Astrocyte of the spinal cord (primary cell): ENCODE measurements at regions not wholly inside any gene's neighbourhood (a gene's known extent, or its start where the extent isn't known, plus 50 kb on each side); places are given as distances from the start of the nearest gene placed in this dataset.

Source experiments
- DNase-seq: peaks from one replicate; pipeline ENCODE4 v3.0.0; 2011; ENCODE audit warnings: low read depth, low spot score
- H3K4me3 ChIP-seq: 2 replicates; pipeline ENCODE4 v1.5.1; 2011; ENCODE audit warnings: low read depth, mild to moderate bottlenecking, low read length, moderate library complexity
- in situ Hi-C: cut with HindIII; loops from 2 replicates; pipeline ENCODE4 v1.10.0; 2017; ENCODE audit warnings: low sequenced_read_pairs
- TF ChIP-seq, protein P1 (sequence below): IDR thresholded peaks from 2 replicates; pipeline ENCODE4 v1.5.1; 2012; ENCODE audit warnings: low read depth, mild to moderate bottlenecking, low read length, inconsistent platforms

DNA sequence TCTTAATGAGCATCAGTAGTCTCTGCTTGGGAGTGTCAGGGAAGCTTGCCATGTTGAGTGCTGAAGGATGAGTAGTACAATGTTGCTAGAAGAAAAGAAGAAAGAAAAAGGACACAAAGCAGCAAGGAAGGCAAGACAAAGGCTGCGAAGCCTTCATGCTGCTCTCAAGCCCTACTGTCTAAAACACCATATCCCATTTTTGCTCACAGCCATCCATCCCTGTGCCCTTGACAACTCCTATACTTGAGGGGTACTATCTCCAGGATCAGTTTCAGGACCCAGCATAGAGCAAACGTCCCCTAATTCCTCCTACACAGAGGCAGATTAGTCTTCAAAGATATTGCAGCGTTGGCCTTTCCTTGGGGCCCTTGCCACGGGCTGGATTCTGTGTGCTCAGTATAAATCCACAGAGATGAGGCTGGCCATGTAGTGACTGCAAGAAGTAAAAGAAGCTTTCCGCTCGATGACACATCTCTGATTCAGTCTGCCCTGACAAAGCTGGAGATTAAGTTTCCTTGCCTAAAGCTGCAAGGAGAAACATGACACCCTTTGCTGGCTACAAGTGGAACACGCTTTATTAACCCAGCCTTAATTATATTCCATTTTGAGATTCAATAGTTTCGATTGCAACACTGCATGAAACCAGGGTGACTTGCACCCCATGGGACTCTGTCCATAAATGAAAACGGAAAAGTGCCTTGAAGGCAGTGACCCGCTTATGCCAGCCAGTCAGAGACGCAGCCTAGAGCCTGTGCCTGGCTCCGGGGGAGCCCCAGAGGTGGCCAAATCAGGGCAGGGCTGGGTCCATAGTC is 304.6 kb downstream of the ACTL7B start:
- H3K4me3 ChIP-seq: no peak overlapping the region
- TF ChIP-seq, protein P1, sequence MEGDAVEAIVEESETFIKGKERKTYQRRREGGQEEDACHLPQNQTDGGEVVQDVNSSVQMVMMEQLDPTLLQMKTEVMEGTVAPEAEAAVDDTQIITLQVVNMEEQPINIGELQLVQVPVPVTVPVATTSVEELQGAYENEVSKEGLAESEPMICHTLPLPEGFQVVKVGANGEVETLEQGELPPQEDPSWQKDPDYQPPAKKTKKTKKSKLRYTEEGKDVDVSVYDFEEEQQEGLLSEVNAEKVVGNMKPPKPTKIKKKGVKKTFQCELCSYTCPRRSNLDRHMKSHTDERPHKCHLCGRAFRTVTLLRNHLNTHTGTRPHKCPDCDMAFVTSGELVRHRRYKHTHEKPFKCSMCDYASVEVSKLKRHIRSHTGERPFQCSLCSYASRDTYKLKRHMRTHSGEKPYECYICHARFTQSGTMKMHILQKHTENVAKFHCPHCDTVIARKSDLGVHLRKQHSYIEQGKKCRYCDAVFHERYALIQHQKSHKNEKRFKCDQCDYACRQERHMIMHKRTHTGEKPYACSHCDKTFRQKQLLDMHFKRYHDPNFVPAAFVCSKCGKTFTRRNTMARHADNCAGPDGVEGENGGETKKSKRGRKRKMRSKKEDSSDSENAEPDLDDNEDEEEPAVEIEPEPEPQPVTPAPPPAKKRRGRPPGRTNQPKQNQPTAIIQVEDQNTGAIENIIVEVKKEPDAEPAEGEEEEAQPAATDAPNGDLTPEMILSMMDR: no peak
- DNase-seq: peak; percentile 89
- in situ Hi-C loops: no loop called here

DNA sequence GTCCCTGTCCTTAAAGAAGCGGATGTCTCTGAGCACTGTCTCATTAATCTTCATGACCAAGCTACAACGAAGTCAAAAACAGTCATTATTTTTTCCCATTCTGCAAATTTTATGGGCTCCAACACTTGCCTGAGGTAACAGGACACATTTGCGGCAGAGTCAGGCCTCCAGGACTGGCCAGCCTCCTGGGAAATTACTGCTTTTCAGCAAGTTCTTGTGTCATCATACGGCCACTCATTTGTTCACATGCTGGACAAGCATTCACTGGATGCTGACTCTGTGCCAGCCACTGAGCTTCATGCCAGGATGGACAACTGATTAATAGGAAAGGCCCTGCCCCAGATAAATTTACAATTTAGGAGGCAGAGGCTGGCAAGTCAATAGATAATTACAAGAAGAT is 305.7 kb downstream of the ACTL7B start:
- H3K4me3 ChIP-seq: no peak overlapping the region
- TF ChIP-seq, protein P1: no peak
- in situ Hi-C loops: no loop called here
- DNase-seq: no peak

DNA sequence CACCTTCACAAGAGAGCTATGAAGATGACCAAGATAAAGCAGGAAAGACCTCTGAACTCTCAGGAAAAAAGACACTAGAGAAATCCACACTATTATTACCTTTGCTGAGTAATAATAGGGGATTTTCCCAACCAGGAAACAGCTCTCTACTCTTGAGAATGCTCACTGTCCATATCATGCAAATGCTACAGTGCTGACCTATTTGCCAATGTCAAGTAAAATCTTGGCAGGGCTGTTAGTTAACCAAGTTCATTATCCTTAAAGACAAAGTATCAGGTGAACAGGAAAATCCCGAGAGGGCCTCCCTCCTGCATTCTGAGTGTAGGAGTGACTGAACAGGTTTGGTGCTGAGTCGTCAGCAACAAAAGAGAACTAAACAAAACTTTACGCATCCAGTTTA is 306.6 kb downstream of the ACTL7B start:
- no peak for DNase-seq
- no peak overlapping the region for H3K4me3 ChIP-seq
- TF ChIP-seq, protein P1: no peak
- in situ Hi-C loops: no loop called here

DNA sequence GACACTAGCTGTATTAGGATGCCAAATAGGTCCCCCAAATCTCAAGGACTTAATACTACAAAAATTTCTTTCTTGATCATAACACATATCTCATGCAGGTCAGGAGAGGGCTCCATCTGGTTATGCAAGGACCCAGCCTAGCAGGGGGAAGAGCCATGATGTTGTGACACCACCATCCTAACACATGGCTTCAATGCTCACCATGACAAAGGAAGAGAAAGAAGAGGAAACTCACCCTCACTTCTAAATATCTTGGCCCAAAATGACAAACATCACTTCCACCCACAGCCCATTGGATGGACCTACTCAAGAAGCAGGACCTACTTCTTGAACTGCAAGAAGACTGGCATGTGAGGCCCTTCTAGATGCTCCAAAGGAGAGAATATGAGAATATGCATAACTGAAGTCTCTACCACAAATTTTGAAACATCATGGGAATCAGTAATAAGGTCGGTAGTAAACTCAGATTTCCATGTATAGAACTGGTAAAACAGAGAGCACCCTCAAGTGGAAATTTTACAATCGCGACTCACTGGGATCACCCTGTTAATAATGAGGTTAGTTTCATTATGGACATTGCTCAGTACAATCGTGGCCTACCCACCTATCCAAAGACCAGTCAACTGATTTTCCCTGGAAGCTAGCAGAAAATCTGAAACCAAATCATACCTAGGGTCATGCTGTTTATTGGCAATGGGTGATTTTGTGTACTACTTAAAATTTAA is 308.2 kb downstream of the ACTL7B start:
- no peak overlapping the region for H3K4me3 ChIP-seq
- no peak for DNase-seq
- TF ChIP-seq, protein P1: no peak
- in situ Hi-C loops: no loop called here

DNA sequence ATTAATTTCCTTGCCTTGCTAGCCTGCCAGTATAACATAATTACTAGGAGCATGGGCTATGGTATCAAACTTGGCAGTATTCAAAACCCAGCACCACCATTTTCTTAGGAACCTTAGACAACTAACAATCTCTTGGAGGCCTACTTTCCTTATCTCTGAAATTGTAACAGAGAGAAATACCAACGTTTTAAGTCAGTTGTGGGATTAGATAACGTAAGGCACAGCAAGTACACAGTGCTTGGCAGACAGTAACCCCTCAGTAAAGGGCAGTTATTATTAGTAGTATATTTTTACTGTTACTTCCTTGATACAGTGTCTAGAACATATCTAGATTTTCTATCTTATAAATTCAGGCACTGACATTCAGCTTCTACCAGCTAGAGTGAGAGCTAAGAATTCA is 309.6 kb downstream of the ACTL7B start:
- H3K4me3 ChIP-seq: no peak overlapping the region
- no peak for DNase-seq
- in situ Hi-C loops: no loop called here
- TF ChIP-seq, protein P1: no peak

DNA sequence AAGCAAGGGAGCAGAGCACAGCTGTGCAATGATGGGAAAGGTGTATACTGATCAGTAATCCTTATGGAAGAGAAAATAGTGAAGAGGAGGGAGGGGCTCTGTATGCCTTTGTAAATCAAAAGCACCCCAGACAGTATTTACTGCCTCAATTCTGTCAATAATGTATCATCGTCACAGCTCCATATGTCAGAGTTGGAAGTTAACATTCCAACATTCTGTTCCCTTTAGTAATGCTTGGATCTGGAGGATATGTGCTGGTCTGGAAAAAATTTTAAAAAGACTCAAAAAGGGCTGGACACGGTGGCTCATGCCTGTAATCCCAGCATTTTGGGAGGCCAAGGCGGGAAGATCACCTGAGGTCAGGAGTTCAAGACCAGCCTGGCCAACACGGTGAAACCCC is 310.4 kb downstream of the ACTL7B start:
- DNase-seq: no peak
- no peak overlapping the region for H3K4me3 ChIP-seq
- TF ChIP-seq, protein P1: no peak
- in situ Hi-C loops: no loop called here
